Astrocyte of the cerebellum (primary cell): ENCODE measurements at regions not wholly inside any gene's neighbourhood (a gene's known extent, or its start where the extent isn't known, plus 50 kb on each side); places are given as distances from the start of the nearest gene placed in this dataset.

Source experiments
- DNase-seq: peaks from one replicate; pipeline ENCODE4 v3.0.0-alpha.2; 2011; ENCODE audit warnings: low read depth
- H3K4me3 ChIP-seq: 2 replicates; pipeline ENCODE4 v1.5.1; 2011; ENCODE audit warnings: mild to moderate bottlenecking, low read depth, low read length, moderate library complexity
- CTCF ChIP-seq: IDR thresholded peaks from 2 replicates; pipeline ENCODE4 v1.5.1; 2012; ENCODE audit warnings: low read length, low read depth, moderate library complexity, mild to moderate bottlenecking; ENCODE audit errors: missing control alignments
- in situ Hi-C: cut with HindIII; loops from 2 replicates; pipeline ENCODE4 v1.10.0; 2017; ENCODE audit warnings: low sequenced_read_pairs

GRCh38 chr10:2223548-2224320 lies 486.4 kb upstream of the ADARB2 start:
- in situ Hi-C loops, result no loop called here
- H3K4me3 ChIP-seq, result no peak overlapping the region
- DNase-seq, result no peak
- no peak for TF ChIP-seq CTCF

DNA sequence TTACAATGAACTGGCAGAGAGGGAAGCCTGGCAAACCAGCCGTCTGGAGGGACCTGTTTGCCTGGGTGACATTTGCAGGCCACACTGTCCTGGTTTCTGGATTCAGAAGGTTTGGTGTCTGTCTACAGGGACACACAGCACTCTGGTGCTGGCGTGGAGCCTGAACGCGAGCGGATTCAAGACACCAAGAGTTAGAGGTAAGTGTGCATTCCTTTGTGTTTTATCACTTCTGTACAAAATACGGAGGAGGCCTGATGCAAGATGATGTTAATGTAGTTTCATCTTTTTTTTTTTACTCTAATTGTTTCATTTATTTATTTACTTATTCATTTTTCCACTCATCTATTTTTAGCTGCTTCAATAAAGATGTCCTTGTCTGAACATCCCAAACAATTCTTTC lies 485.3 kb upstream of the ADARB2 start:
- no peak overlapping the region for H3K4me3 ChIP-seq
- in situ Hi-C loops, result no loop called here
- DNase-seq, result no peak
- no peak for TF ChIP-seq CTCF

GRCh38 chr10:2214805-2215204 lies 477.5 kb upstream of the ADARB2 start:
- H3K4me3 ChIP-seq, result no peak overlapping the region
- TF ChIP-seq CTCF, result no peak
- DNase-seq, result no peak
- in situ Hi-C loops, result no loop called here

- DNase-seq, result peak; percentile 75
- TF ChIP-seq CTCF, result no peak
- H3K4me3 ChIP-seq, result no peak overlapping the region
- in situ Hi-C loops, result no loop called here
Measured at GRCh38 chr10:2214092-2214491, 476.8 kb upstream of the ADARB2 start.

GRCh38 chr10:2212244-2212834 lies 475.0 kb upstream of the ADARB2 start:
- no peak for TF ChIP-seq CTCF

GRCh38 chr10:2210088-2210487 lies 472.8 kb upstream of the ADARB2 start:
- no peak for DNase-seq
- in situ Hi-C loops, result no loop called here
- TF ChIP-seq CTCF, result no peak
- no peak overlapping the region for H3K4me3 ChIP-seq

More at GRCh38 chr10:2212244-2212834, 475.0 kb upstream of the ADARB2 start:
- H3K4me3 ChIP-seq, result no peak overlapping the region
- DNase-seq, result no peak
- in situ Hi-C loops, result no loop called here
